B cell (primary cell): ENCODE measurements at regions not wholly inside any gene's neighbourhood (a gene's known extent, or its start where the extent isn't known, plus 50 kb on each side); places are given as distances from the start of the nearest gene placed in this dataset.

Experiments
- CTCF ChIP-seq: fragments of 200-600 bp; IDR thresholded peaks from one replicate; pipeline ENCODE4 v1.8.0; 2022; ENCODE audit warnings: antibody characterized with exemption, mild to moderate bottlenecking
- EZH2 ChIP-seq: IDR thresholded peaks from 2 replicates; pipeline ENCODE4 v1.6.1; 2012; ENCODE audit warnings: borderline replicate concordance, low read depth, mild to moderate bottlenecking, moderate library complexity, low read length; ENCODE audit not compliant: insufficient read depth, poor library complexity, severe bottlenecking

GRCh38 chr11:112705148-112705547, 256.1 kb upstream of the NCAM1 start:
- TF ChIP-seq CTCF (no peak), EZH2 (no peak)
